ENCODE measurements at regions not wholly inside any gene's neighbourhood (a gene's known extent, or its start where the extent isn't known, plus 50 kb on each side); places are given as distances from the start of the nearest gene placed in this dataset.

- ATAC-seq (no peak), DNase-seq (no peak)
- TF ChIP-seq POLR2A (IDR thresholded peaks at IDR 0.05) (no peak), CTCF (IDR thresholded peaks at IDR 0.05 in 4 of 5, conservative IDR thresholded peaks at IDR 0.05 in 1 of 5) (no peak)
- intact Hi-C loops (cut with DNase I; ENCODE audit: low total_unique reads) = no loop called here
- Histone ChIP-seq H3K27me3 (no peaks in the 10 kb centered on the region), H3K4me3 (no peak overlapping the region), H3K36me3 (no peaks in the 10 kb centered on the region), H3K4me1 (no peaks in the 10 kb centered on the region), H3K9me3 (no peaks in the 10 kb centered on the region), H3K27ac (no peak overlapping the region)
- in situ Hi-C loops (cut with MboI; ENCODE audit: low sequenced_read_pairs in 4 of 4) = no loop called here
These were observed 101.0 kb upstream of the SH3BP4 start for GRCh38 chr2:234850818-234851217.

- Histone ChIP-seq H3K27me3 (no peaks in the 10 kb centered on the region), H3K4me3 (no peak overlapping the region), H3K27ac (no peak overlapping the region), H3K9me3 (no peaks in the 10 kb centered on the region), H3K36me3 (no peaks in the 10 kb centered on the region), H3K4me1 (no peaks in the 10 kb centered on the region)
- in situ Hi-C loops (cut with MboI; ENCODE audit: low sequenced_read_pairs in 4 of 4) = no loop called here
- DNase-seq (no peak), ATAC-seq (no peak)
- intact Hi-C loops (cut with DNase I; ENCODE audit: low total_unique reads) = no loop called here
- TF ChIP-seq POLR2A (IDR thresholded peaks at IDR 0.05) (no peak), CTCF (IDR thresholded peaks at IDR 0.05 in 4 of 5, conservative IDR thresholded peaks at IDR 0.05 in 1 of 5) (no peak)
These were observed 102.1 kb upstream of the SH3BP4 start for GRCh38 chr2:234849678-234850077.

GRCh38 chr2:234848578-234848977, 103.2 kb upstream of the SH3BP4 start:
- ATAC-seq (no peak), DNase-seq (no peak)
- in situ Hi-C loops (cut with MboI; ENCODE audit: low sequenced_read_pairs in 4 of 4) = no loop called here
- Histone ChIP-seq H3K27ac (no peak overlapping the region), H3K27me3 (no peaks in the 10 kb centered on the region), H3K4me3 (no peak overlapping the region), H3K36me3 (no peaks in the 10 kb centered on the region), H3K4me1 (no peaks in the 10 kb centered on the region), H3K9me3 (no peaks in the 10 kb centered on the region)
- TF ChIP-seq CTCF (IDR thresholded peaks at IDR 0.05 in 4 of 5, conservative IDR thresholded peaks at IDR 0.05 in 1 of 5) (no peak), POLR2A (IDR thresholded peaks at IDR 0.05) (no peak)
- intact Hi-C loops (cut with DNase I; ENCODE audit: low total_unique reads) = no loop called here

- ATAC-seq (no peak), DNase-seq (no peak)
- no peaks in the 10 kb centered on the region for H3K27me3 ChIP-seq
- no peak overlapping the region for H3K27ac ChIP-seq
- H3K4me3 ChIP-seq = no peak overlapping the region
- intact Hi-C loops (cut with DNase I; ENCODE audit: low total_unique reads) = no loop called here
- no peaks in the 10 kb centered on the region for H3K4me1 ChIP-seq
- no peaks in the 10 kb centered on the region for H3K9me3 ChIP-seq
- TF ChIP-seq POLR2A (IDR thresholded peaks at IDR 0.05) (no peak), CTCF (IDR thresholded peaks at IDR 0.05 in 4 of 5, conservative IDR thresholded peaks at IDR 0.05 in 1 of 5) (no peak)
- H3K36me3 ChIP-seq = no peaks in the 10 kb centered on the region
- in situ Hi-C loops (cut with MboI; ENCODE audit: low sequenced_read_pairs in 4 of 4) = no loop called here
These were observed 104.2 kb upstream of the SH3BP4 start for GRCh38 chr2:234847639-234848038.

- DNase-seq (no peak), ATAC-seq (no peak)
- TF ChIP-seq CTCF (IDR thresholded peaks at IDR 0.05 in 4 of 5, conservative IDR thresholded peaks at IDR 0.05 in 1 of 5) = no peak
- no peak for TF ChIP-seq POLR2A (IDR thresholded peaks at IDR 0.05)
- H3K27ac ChIP-seq = no peak overlapping the region
- H3K4me3 ChIP-seq = no peak overlapping the region
- H3K27me3 ChIP-seq = no peaks in the 10 kb centered on the region
- no peaks in the 10 kb centered on the region for H3K9me3 ChIP-seq
- no peaks in the 10 kb centered on the region for H3K36me3 ChIP-seq
- in situ Hi-C loops (cut with MboI; ENCODE audit: low sequenced_read_pairs in 4 of 4) = no loop called here
- intact Hi-C loops (cut with DNase I; ENCODE audit: low total_unique reads) = no loop called here
- H3K4me1 ChIP-seq = no peaks in the 10 kb centered on the region
These were observed 104.5 kb upstream of the SH3BP4 start for GRCh38 chr2:234847364-234847635.
